ENCODE measurements at regions not wholly inside any gene's neighbourhood (a gene's known extent, or its start where the extent isn't known, plus 50 kb on each side); places are given as distances from the start of the nearest gene placed in this dataset.

GRCh38 chr18:56038171-56039030, 450.4 kb upstream of the TCF4 start:
- TF ChIP-seq POLR2A (IDR thresholded peaks at IDR 0.05; ENCODE audit: low read depth, low read length) (no peak), TAF1 (IDR thresholded peaks at IDR 0.05; ENCODE audit: borderline replicate concordance, low read depth, low read length) (no peak), POLR2AphosphoS5 (IDR thresholded peaks at IDR 0.05; ENCODE audit: low read depth, low read length) (no peak)

Data from GM12892 (cell line).